Pancreas (tissue), 10 donors: ENCODE measurements at regions not wholly inside any gene's neighbourhood (a gene's known extent, or its start where the extent isn't known, plus 50 kb on each side); places are given as distances from the start of the nearest gene placed in this dataset.

Experiments used
- ATAC-seq, 4 donors: fragments of 200-7000 bp; cut with Tn5 transposase; one replicate each; pipeline versions ENCODE4 v1.8.0 to v1.9.1; 2020; ENCODE audit warnings: mild to moderate bottlenecking in 4 of 4, moderate library complexity in 4 of 4
- DNase-seq, 6 donors: peaks; one replicate each; pipeline ENCODE4 v3.0.0-alpha.2; 2020
- FAIRE-seq: peaks from 2 replicates; lab custom pipeline; 2012; peaks lifted over from hg19 to GRCh38; lab: Jason Lieb, UNC
- H3K27ac ChIP-seq, 4 donors: fragments of 200-600 bp; sonication (generic); 1 replicate in 3 of 4; 2 replicates in 1 of 4; pipeline versions ENCODE4 v1.5.0 to v1.8.0; 2020
- H3K27me3 ChIP-seq, 4 donors: fragments of 200-600 bp; one replicate each; pipeline ENCODE4 v1.8.0; 2021
- H3K36me3 ChIP-seq, 3 donors: fragments of 200-600 bp; sonication (generic) in 1 of 3; one replicate each; pipeline versions ENCODE4 v1.5.0 to v1.8.0; 2020 to 2021
- H3K4me1 ChIP-seq, 3 donors: fragments of 200-600 bp; one replicate each; pipeline ENCODE4 v1.8.0; 2021
- H3K4me3 ChIP-seq, 4 donors: fragments of 200-600 bp; sonication (generic) in 2 of 4; one replicate each; pipeline versions ENCODE4 v1.5.0 to v1.8.0; 2020 to 2021
- H3K9me3 ChIP-seq, 4 donors: fragments of 200-600 bp; one replicate each; pipeline ENCODE4 v1.8.0; 2021
- WGBS, 2 donors: extraction: QIAGEN DNeasy Blood & Tissue Kit; methylation state at CpG; one replicate each; pipeline ENCODE4 v1.1.7; 2013; 5-methylcytosine and 5-hydroxymethylcytosine counted together
- intact Hi-C, 3 donors: fragments of 100-400 bp; cut with DNase I; formaldehyde crosslinking; loops; one replicate each; pipeline versions ENCODE4 v1.11.1 to v1.14.2; 2022
- TF ChIP-seq, protein P1 (sequence below), 4 donors: fragments of 200-600 bp; sonication (generic) in 3 of 4; IDR thresholded peaks; one replicate each; pipeline versions ENCODE4 v1.5.0 to v1.8.0; 2021; ENCODE audit warnings: antibody characterized with exemption in 4 of 4
- donor health status: healthy with polysubstance abuse.
- donor health status: DM: no; HTN: no; CAD: no; lungs with moderate emphysema.
- donor health status: DM: no; HTN: no; CAD: no.
- donor health status: control.
- donor health status: control.
- donor health status: Bipolar disorder and iron deficiency.
- donor health status: DM: yes; HTN: yes; CAD: no.
- donor health status: DM: no; HTN: no; CAD: no.
- donor health status: DM: no; HTN: no; CAD: no.
- donor health status: DM: yes; HTN: yes; CAD: no.

DNA sequence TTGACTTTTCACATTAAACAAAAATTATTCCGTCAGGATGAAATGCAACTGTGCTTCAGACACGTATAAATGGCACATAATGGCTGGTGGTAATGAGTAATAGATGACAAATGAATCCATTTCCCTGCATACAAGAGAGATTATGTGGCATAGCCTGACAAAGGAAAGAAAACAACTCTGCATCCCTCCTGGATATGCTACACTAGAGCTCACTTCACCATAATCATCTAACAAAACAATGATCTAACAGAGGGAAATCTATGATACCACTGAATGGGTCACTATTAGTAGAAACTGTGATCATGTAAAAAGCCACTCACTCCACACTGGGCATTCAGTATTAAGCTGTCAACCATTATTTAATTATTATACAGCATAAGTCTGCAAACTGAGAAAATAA lies 1498.4 kb downstream of the EFNB2 start:
- no peak overlapping the region for H3K4me3 ChIP-seq
- H3K27ac ChIP-seq = no peak overlapping the region
- TF ChIP-seq, protein P1, sequence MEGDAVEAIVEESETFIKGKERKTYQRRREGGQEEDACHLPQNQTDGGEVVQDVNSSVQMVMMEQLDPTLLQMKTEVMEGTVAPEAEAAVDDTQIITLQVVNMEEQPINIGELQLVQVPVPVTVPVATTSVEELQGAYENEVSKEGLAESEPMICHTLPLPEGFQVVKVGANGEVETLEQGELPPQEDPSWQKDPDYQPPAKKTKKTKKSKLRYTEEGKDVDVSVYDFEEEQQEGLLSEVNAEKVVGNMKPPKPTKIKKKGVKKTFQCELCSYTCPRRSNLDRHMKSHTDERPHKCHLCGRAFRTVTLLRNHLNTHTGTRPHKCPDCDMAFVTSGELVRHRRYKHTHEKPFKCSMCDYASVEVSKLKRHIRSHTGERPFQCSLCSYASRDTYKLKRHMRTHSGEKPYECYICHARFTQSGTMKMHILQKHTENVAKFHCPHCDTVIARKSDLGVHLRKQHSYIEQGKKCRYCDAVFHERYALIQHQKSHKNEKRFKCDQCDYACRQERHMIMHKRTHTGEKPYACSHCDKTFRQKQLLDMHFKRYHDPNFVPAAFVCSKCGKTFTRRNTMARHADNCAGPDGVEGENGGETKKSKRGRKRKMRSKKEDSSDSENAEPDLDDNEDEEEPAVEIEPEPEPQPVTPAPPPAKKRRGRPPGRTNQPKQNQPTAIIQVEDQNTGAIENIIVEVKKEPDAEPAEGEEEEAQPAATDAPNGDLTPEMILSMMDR (IDR thresholded peaks at IDR 0.05) = no peak
- H3K9me3 ChIP-seq = no peaks in the 10 kb centered on the region
- intact Hi-C loops = no loop called here
- no peak for FAIRE-seq
- no peaks in the 10 kb centered on the region for H3K27me3 ChIP-seq
- no peaks in the 10 kb centered on the region for H3K36me3 ChIP-seq
- 51 to 54% methylated on average over 2 of the region's 2 CpGs for whole genome bisulfite sequencing, 2 donors
- no peaks in the 10 kb centered on the region for H3K4me1 ChIP-seq
- no peak for ATAC-seq
- no peak for DNase-seq

DNA sequence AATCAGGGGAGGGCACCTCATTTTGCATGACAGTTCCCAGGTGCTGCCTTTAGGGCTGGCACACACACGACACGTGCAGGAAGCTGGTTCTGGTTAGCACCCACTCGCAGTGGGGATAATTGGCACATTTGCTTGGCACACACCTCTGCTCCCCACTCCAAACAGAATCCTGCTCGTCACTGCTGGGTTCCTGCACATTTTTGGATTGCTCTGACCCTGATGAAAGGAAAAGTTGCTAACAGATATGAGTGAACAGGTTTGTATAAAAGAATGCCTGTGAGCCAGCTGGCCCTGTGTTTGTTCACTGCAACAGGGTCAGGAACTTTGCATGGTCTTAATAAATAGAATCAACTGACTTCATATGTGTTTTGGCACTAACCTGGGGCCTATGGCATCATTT lies 1500.4 kb downstream of the EFNB2 start:
- intact Hi-C loops = no loop called here
- DNase-seq (peak in 1 of 6 donors; percentile 37), FAIRE-seq (no peak), ATAC-seq (peak in 2 of 4 donors; percentile 25 to 68)
- WGBS, 2 donors = 27 to 40% methylated on average over 4 of the region's 4 CpGs
- H3K27me3 ChIP-seq = no peaks in the 10 kb centered on the region
- H3K4me3 ChIP-seq = no peak overlapping the region
- H3K4me1 ChIP-seq = no peaks in the 10 kb centered on the region
- H3K36me3 ChIP-seq = no peaks in the 10 kb centered on the region
- H3K27ac ChIP-seq = no peak overlapping the region
- H3K9me3 ChIP-seq = no peaks in the 10 kb centered on the region
- TF ChIP-seq, protein P1 (IDR thresholded peaks at IDR 0.05) = no peak

DNA sequence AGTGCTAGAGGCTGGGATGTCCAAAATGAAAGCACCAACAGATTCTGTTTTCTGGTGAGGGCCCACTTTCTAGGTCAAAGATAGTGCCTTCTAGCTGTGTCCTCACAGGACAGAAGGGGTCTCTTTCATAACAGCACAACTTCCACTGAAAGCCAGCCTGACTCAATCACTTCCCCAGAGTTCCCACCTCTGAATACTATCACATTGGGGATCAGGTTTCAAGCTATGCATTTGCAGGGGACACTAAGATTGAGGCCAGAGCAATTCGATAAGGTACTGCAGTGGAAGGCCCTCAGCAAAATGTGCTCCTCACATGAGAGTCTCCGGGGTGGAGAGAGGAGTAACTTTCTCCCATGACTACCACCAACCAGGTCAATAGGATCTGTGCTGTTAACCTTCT lies 1501.5 kb downstream of the EFNB2 start:
- no peaks in the 10 kb centered on the region for H3K27me3 ChIP-seq
- intact Hi-C loops = no loop called here
- no peak overlapping the region for H3K27ac ChIP-seq
- no peaks in the 10 kb centered on the region for H3K4me1 ChIP-seq
- 56 to 82% methylated on average over 2 of the region's 2 CpGs for WGBS, 2 donors
- DNase-seq = no peak
- no peak overlapping the region for H3K4me3 ChIP-seq
- TF ChIP-seq, protein P1 (IDR thresholded peaks at IDR 0.05) = no peak
- H3K36me3 ChIP-seq = no peaks in the 10 kb centered on the region
- no peak for ATAC-seq
- H3K9me3 ChIP-seq = no peaks in the 10 kb centered on the region
- FAIRE-seq = no peak

DNA sequence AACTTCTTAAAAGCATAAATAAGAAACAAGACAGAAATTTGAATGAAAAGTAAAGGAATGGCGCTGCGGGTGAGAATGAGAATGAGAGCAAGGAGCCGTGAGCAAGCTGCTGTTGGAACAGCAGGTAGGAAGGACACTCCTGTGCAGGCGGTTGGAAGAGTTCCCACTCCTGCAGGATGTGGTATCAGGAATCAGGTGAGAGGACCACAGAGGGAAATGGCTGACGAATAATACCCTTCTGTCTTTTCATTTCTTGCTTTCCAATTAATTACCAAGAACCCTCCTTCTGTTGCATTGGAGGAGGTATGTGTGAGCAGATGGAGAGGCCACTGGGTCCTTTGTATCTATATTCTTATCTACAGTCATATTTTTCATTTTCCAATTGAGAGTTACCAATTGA lies 1504.2 kb downstream of the EFNB2 start:
- DNase-seq (no peak), ATAC-seq (no peak), FAIRE-seq (no peak)
- WGBS, 2 donors = 68 to 82% methylated on average over 5 of the region's 5 CpGs
- Histone ChIP-seq H3K27ac (no peak overlapping the region), H3K4me3 (no peak overlapping the region), H3K9me3 (no peaks in the 10 kb centered on the region), H3K27me3 (no peaks in the 10 kb centered on the region), H3K4me1 (no peaks in the 10 kb centered on the region), H3K36me3 (no peaks in the 10 kb centered on the region)
- intact Hi-C loops = no loop called here
- TF ChIP-seq, protein P1 (IDR thresholded peaks at IDR 0.05) = no peak

DNA sequence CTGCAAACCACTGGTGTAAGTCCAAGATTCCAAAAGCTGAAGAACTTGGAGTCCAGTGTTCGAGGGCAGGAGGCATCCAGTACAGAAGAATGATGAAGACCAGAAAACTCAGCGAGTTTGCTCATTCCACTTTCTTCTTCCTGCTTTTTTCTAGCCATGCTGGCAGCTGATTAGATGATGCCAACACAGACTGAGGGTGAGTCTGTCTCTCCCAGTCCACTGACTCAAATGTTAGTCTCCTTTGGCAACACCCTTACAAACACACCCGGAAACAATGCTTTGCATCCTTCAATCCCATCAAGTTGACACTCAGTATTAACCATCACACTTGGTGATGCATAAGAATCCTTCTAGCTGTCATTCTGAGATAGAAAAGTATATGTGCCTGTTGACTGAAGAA lies 1504.6 kb downstream of the EFNB2 start:
- no peaks in the 10 kb centered on the region for H3K27me3 ChIP-seq
- H3K27ac ChIP-seq = no peak overlapping the region
- no peak overlapping the region for H3K4me3 ChIP-seq
- H3K9me3 ChIP-seq = no peaks in the 10 kb centered on the region
- no peak for DNase-seq
- H3K4me1 ChIP-seq = no peaks in the 10 kb centered on the region
- no peak for FAIRE-seq
- intact Hi-C loops = no loop called here
- no peaks in the 10 kb centered on the region for H3K36me3 ChIP-seq
- TF ChIP-seq, protein P1 (IDR thresholded peaks at IDR 0.05) = no peak
- ATAC-seq = no peak
- 72 to 75% methylated on average over 3 of the region's 3 CpGs for WGBS, 2 donors
